ENCODE measurements at regions not wholly inside any gene's neighbourhood (a gene's known extent, or its start where the extent isn't known, plus 50 kb on each side); places are given as distances from the start of the nearest gene placed in this dataset.
"Not testable (repeated sequence)": the region's sequence is repeated elsewhere in the genome, so short reads cannot be mapped to it uniquely, and the experiment has no call there.

GRCh38 chr13:65787082-65787481 is 1443.1 kb downstream of the PCDH9 start:
- no peak for DNase-seq

GRCh38 chr13:65784088-65784816 is 1445.9 kb downstream of the PCDH9 start:
- DNase-seq = no peak

- no peak for DNase-seq
Measured at GRCh38 chr13:65783383-65783782, 1446.8 kb downstream of the PCDH9 start.

- not testable (repeated sequence) for DNase-seq
Measured at GRCh38 chr13:65771704-65772313, 1458.3 kb downstream of the PCDH9 start.

- DNase-seq = no peak
Measured at GRCh38 chr13:65768545-65768944, 1461.6 kb downstream of the PCDH9 start.

GRCh38 chr13:65763811-65764210 is 1466.3 kb downstream of the PCDH9 start:
- DNase-seq = no peak

GRCh38 chr13:65762012-65762411 is 1468.1 kb downstream of the PCDH9 start:
- no peak for DNase-seq

- DNase-seq = no peak
Measured at GRCh38 chr13:65756071-65756671, 1474.0 kb downstream of the PCDH9 start.

GRCh38 chr13:65748227-65748626 is 1481.9 kb downstream of the PCDH9 start:
- DNase-seq = no peak

- no peak for DNase-seq
Measured at GRCh38 chr13:65746406-65746921, 1483.7 kb downstream of the PCDH9 start.

- no peak for DNase-seq
Measured at GRCh38 chr13:65744836-65745235, 1485.3 kb downstream of the PCDH9 start.

GRCh38 chr13:65733110-65733509 is 1497.0 kb downstream of the PCDH9 start:
- DNase-seq = no peak

GRCh38 chr13:65727070-65727469 is 1503.1 kb downstream of the PCDH9 start:
- no peak for DNase-seq

GRCh38 chr13:65725006-65725405 is 1505.1 kb downstream of the PCDH9 start:
- DNase-seq = no peak

GRCh38 chr13:65724226-65724625 is 1505.9 kb downstream of the PCDH9 start:
- DNase-seq = no peak

GRCh38 chr13:65722506-65722905 is 1507.6 kb downstream of the PCDH9 start:
- no peak for DNase-seq

GRCh38 chr13:65719831-65720230 is 1510.3 kb downstream of the PCDH9 start:
- no peak for DNase-seq

- no peak for DNase-seq
Measured at GRCh38 chr13:65710514-65710913, 1519.6 kb downstream of the PCDH9 start.

- DNase-seq = no peak
Measured at GRCh38 chr13:65697843-65698242, 1532.3 kb downstream of the PCDH9 start.

GRCh38 chr13:65679240-65679639 is 1550.9 kb downstream of the PCDH9 start:
- no peak for DNase-seq

- DNase-seq = no peak
Measured at GRCh38 chr13:65677906-65678305, 1552.2 kb downstream of the PCDH9 start.

GRCh38 chr13:65675383-65675782 is 1554.8 kb downstream of the PCDH9 start:
- not testable (repeated sequence) for DNase-seq

- no peak for DNase-seq
Measured at GRCh38 chr13:65670014-65670625, 1560.0 kb downstream of the PCDH9 start.

- DNase-seq = no peak
Measured at GRCh38 chr13:65660731-65661130, 1569.4 kb downstream of the PCDH9 start.
